NCI-H2081 treated with DMSO at 0.1 percent for 48 hours (cell line): ENCODE measurements at regions not wholly inside any gene's neighbourhood (a gene's known extent, or its start where the extent isn't known, plus 50 kb on each side); places are given as distances from the start of the nearest gene placed in this dataset.
"Not testable (repeated sequence)": the region's sequence is repeated elsewhere in the genome, so short reads cannot be mapped to it uniquely, and the experiment has no call there.

Experiments
- DNase-seq: peaks from one replicate; lab custom pipeline; 2025; lab: John Stamatoyannopoulos, UW

- DNase-seq = no peak
Observed at GRCh38 chr5:104018299-104018698, 455.7 kb upstream of the NUDT12 start.

- no peak for DNase-seq
Observed at GRCh38 chr5:104016646-104017045, 454.1 kb upstream of the NUDT12 start.

GRCh38 chr5:104015765-104016164 lies 453.2 kb upstream of the NUDT12 start:
- DNase-seq = no peak

GRCh38 chr5:104002783-104003182 lies 440.2 kb upstream of the NUDT12 start:
- DNase-seq = not testable (repeated sequence)

- no peak for DNase-seq
Observed at GRCh38 chr5:104001136-104001535, 438.5 kb upstream of the NUDT12 start.

- no peak for DNase-seq
Observed at GRCh38 chr5:103993031-103993430, 430.4 kb upstream of the NUDT12 start.

- DNase-seq = no peak
Observed at GRCh38 chr5:103990064-103990463, 427.5 kb upstream of the NUDT12 start.

- DNase-seq = no peak
Observed at GRCh38 chr5:103981592-103981991, 419.0 kb upstream of the NUDT12 start.

- DNase-seq = no peak
Observed at GRCh38 chr5:103973669-103974068, 411.1 kb upstream of the NUDT12 start.

GRCh38 chr5:103966295-103966694 lies 403.7 kb upstream of the NUDT12 start:
- DNase-seq = not testable (repeated sequence)

GRCh38 chr5:103962023-103962422 lies 399.4 kb upstream of the NUDT12 start:
- DNase-seq = no peak

- DNase-seq = no peak
Observed at GRCh38 chr5:103953601-103954382, 391.2 kb upstream of the NUDT12 start.

GRCh38 chr5:103951776-103952175 lies 389.2 kb upstream of the NUDT12 start:
- no peak for DNase-seq

GRCh38 chr5:103943230-103943629 lies 380.6 kb upstream of the NUDT12 start:
- DNase-seq = no peak

- DNase-seq = no peak
Observed at GRCh38 chr5:103942587-103943186, 380.1 kb upstream of the NUDT12 start.

GRCh38 chr5:103941596-103941995 lies 379.0 kb upstream of the NUDT12 start:
- DNase-seq = no peak

GRCh38 chr5:103938146-103938695 lies 375.6 kb upstream of the NUDT12 start:
- no peak for DNase-seq

- DNase-seq = no peak
Observed at GRCh38 chr5:103929338-103930013, 366.9 kb upstream of the NUDT12 start.

GRCh38 chr5:103927739-103928138 lies 365.1 kb upstream of the NUDT12 start:
- no peak for DNase-seq

GRCh38 chr5:103923616-103924168 lies 361.1 kb upstream of the NUDT12 start:
- DNase-seq = no peak

GRCh38 chr5:103919506-103919905 lies 356.9 kb upstream of the NUDT12 start:
- DNase-seq = no peak

- no peak for DNase-seq
Observed at GRCh38 chr5:103918668-103919367, 356.2 kb upstream of the NUDT12 start.
